Raji (cell line): ENCODE measurements at regions not wholly inside any gene's neighbourhood (a gene's known extent, or its start where the extent isn't known, plus 50 kb on each side); places are given as distances from the start of the nearest gene placed in this dataset.

ENCODE experiments used
- POLR2A ChIP-seq: IDR thresholded peaks from 2 replicates; pipeline ENCODE4 v1.6.1; 2011; ENCODE audit warnings: low read depth, low read length, control low read depth; ENCODE audit not compliant: insufficient read depth

- TF ChIP-seq POLR2A, result no peak
These were observed 465.0 kb upstream of the ATP2B1 start for GRCh38 chr12:90173499-90174197.

DNA sequence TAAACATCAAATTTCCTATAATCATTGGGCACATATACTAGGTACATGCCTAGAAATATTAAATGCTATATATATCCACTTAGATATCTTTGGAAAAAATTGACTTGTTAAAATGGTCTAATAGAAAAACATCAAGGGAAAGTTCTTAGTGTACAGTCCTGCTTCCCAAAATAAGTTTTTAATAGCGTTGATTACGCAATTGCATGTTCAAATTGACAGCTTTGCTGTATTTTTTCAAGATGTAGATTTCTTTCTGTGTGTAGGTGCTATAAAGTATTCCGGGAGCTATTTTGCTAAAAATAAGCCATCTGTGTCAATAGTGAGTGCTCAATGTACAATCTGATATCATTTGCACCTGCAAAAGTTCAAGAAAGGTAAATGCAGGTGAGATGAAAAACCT is 463.9 kb upstream of the ATP2B1 start:
- no peak for TF ChIP-seq POLR2A

GRCh38 chr12:90170740-90171139 is 462.1 kb upstream of the ATP2B1 start:
- TF ChIP-seq POLR2A, result no peak

GRCh38 chr12:90167518-90168208 is 459.0 kb upstream of the ATP2B1 start:
- TF ChIP-seq POLR2A, result no peak

GRCh38 chr12:90166671-90167070 is 458.0 kb upstream of the ATP2B1 start:
- TF ChIP-seq POLR2A, result no peak

DNA sequence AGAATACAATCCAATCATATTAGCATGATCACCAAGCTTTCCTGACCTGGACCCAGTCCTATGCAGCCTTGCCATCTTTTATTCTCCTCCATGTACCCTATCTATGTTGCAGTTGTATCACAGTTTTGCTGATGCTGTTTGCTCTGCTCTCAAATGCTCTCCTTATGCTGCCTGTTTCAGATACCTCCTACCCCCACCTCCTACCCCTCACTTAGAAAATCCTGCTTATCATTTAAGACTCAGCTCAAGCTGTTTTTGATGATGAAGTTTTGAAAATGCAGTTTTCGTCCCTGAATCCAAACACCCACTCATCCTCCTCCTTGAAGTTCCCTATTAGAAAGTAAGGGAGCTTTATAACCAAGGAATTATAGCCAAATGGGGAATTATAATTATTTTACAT is 457.4 kb upstream of the ATP2B1 start:
- TF ChIP-seq POLR2A, result no peak

DNA sequence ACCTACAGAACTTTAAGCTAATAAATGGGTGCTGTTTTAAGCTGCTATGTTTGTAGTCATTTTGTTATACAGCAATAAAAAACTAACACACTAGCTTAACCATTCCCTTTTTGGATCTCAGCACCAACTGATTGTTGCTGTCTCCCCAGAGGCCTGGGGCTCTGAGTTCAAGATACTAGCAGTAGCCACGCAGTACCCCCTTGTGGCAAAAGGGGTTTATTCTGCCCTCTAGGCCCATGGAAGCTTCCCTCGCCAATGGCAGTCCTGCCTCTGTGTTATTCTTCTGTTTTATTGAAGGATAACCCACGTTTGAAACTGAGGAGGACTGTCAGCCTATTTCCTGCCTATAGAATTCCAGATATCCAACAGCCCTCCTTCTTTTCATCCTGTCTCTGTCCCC is 455.3 kb upstream of the ATP2B1 start:
- TF ChIP-seq POLR2A, result no peak

DNA sequence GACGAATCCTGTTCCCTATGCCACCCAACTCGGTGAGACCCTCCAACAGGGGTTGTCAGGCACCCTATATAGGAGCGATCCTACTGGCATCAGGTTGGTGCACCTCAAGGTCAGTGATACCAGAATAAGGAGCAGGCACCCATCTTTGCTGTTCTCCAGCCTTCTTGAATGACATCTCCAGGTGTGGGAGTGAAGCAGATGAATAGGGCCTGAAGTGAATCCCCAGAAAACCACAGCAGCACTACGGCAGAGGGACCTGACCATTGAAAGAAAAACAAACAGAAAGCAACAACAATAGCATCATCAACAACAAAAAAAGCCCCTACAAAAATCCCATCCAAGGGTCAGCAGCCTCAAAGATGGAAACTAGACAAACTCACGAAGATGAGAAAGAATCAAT is 445.2 kb upstream of the ATP2B1 start:
- no peak for TF ChIP-seq POLR2A

- TF ChIP-seq POLR2A, result no peak
These were observed 444.4 kb upstream of the ATP2B1 start for GRCh38 chr12:90152897-90153624.

DNA sequence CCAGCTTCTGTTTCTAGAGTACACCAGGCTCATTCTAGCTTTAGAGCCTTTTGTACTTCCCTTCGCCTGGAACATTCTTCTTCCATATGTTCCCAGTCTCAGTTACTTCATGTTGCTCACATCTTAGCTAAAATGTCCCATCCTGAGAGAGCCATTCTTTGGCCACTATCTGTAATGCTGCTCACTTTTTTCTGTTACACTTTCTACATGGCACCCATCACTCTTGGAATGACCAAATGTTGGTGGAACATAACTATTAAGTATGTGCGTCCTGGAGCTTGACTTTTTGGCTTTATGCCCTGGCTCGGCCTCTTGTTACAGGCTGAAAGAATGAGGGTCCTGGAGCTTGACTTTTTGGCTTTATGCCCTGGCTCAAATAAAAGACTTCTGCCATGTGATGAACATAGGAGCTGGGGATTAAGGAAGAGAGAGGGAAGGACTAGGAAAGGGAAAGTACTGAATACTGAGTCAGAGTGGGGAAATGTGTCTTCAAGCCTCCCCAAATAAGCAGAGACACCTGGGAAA is 442.9 kb upstream of the ATP2B1 start:
- TF ChIP-seq POLR2A, result no peak

DNA sequence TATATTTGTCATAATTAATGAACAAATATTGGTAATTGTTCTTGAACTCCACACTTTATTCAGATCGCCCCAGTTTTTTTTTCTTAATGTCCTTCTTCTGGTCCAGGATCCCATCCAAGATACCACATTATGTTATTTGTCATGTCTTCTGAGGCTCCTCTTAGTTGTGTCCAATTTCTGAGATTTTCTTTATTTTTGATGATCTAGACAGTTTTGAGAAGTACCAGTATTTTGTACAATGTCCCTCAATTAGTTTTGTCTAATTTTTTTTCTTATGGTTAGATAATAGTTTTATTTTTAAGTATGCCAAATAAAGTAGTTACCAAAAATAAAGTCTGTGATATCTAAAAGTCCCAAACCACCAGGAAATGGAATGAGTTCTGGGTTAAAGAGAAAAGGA is 440.8 kb upstream of the ATP2B1 start:
- no peak for TF ChIP-seq POLR2A

DNA sequence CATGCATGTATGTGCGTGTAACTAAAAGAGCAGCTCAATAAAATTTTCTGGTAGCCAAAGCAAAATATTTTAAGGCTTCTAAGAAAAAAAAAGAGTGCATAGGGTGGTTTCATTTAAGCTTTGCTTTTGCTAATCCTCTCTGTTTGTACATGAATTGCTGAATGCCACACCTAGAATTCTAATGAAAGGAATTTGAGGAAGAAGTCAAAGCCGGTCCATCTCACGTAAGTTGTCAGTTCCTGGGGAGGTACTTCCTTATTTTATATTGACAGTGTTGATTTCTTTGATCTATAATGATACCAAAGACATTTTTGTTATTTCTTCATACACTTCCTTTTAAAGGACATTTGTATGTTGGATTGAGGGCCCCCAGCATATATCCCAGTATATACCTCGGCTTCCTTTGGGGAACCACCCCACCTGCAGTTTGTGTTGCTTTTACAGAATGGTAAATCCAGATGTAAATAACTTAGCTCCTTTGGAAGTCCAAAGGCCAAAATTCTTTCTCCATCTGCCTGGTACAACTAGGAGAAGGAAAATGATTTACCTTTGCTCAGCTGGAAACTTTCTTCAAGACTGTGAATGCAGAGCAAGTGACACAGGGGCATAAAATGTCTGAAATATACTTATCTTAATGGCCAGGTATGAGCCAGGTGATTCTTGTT is 420.9 kb upstream of the ATP2B1 start:
- no peak for TF ChIP-seq POLR2A

- no peak for TF ChIP-seq POLR2A
These were observed 419.9 kb upstream of the ATP2B1 start for GRCh38 chr12:90128526-90128925.

GRCh38 chr12:90126125-90126524 is 417.5 kb upstream of the ATP2B1 start:
- no peak for TF ChIP-seq POLR2A

- no peak for TF ChIP-seq POLR2A
These were observed 416.3 kb upstream of the ATP2B1 start for GRCh38 chr12:90124914-90125313.
